Ascending aorta (tissue), 2 donors: ENCODE measurements at regions not wholly inside any gene's neighbourhood (a gene's known extent, or its start where the extent isn't known, plus 50 kb on each side); places are given as distances from the start of the nearest gene placed in this dataset.

Source experiments
- DNase-seq, 2 donors: peaks; one replicate each; pipeline ENCODE4 v3.0.0-alpha.2; 2019; ENCODE audit warnings: low spot score in 2 of 2
- H3K27ac ChIP-seq, 2 donors: fragments of 200-600 bp; sonication (generic); one replicate each; pipeline ENCODE4 v1.5.1; 2016 to 2017; ENCODE audit warnings: mild to moderate bottlenecking in 1 of 2
- H3K27me3 ChIP-seq: fragments of 200-600 bp; sonication (generic); one replicate; pipeline ENCODE4 v1.5.1; 2017
- H3K36me3 ChIP-seq, 2 donors: fragments of 200-600 bp; sonication (generic); one replicate each; pipeline ENCODE4 v1.5.1; 2016
- H3K4me1 ChIP-seq, 2 donors: fragments of 200-600 bp; sonication (generic); one replicate each; pipeline ENCODE4 v1.5.1; 2016 to 2017; ENCODE audit warnings: mild to moderate bottlenecking in 1 of 2
- H3K4me3 ChIP-seq, 2 donors: fragments of 200-600 bp; sonication (generic); one replicate each; pipeline ENCODE4 v1.5.1; 2016 to 2017; ENCODE audit warnings: mild to moderate bottlenecking in 1 of 2
- H3K9me3 ChIP-seq, 2 donors: fragments of 200-600 bp; sonication (generic); one replicate each; pipeline ENCODE4 v1.5.1; 2016
- intact Hi-C: fragments of 100-400 bp; cut with DNase I; formaldehyde crosslinking; loops from one replicate; pipeline ENCODE4 v1.15.1; 2023
- TF ChIP-seq, protein P1 (sequence below), 3 experiments: fragments of 200-600 bp in 2 of 3; fragments of 450-650 bp in 1 of 3; sonication (generic) in 2 of 3; IDR thresholded peaks; one replicate each; pipeline ENCODE4 v1.5.1; 2016 to 2019; ENCODE audit warnings: antibody characterized with exemption in 3 of 3, mild to moderate bottlenecking in 1 of 3, moderate library complexity in 1 of 3

DNA sequence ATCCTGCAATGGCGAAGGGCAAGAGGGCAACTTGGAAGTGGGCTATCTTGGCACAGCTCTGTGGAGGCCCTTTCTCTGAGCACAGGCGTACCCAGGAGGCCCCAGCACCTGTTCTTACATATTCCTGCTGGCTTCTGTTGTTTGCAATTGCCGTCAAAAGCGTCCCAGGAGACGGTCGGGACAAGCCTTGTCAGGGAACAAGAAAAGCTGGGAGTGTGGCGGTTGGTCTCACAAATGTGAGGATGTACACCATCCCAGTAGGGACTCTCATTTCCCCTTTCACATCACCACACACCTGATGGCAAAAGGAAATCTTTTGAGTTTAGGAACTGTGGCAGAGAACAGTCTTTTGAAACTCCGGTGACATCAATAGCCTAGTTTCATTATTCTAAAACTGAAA lies 94.7 kb upstream of the EFEMP1 start:
- Histone ChIP-seq H3K27ac (no peak overlapping the region), H3K9me3 (no peaks in the 10 kb centered on the region), H3K27me3 (no peaks in the 10 kb centered on the region), H3K4me1 (no peaks in the 10 kb centered on the region), H3K36me3 (no peaks in the 10 kb centered on the region), H3K4me3 (no peak overlapping the region)
- intact Hi-C loops = no loop called here
- DNase-seq = no peak
- TF ChIP-seq, protein P1, sequence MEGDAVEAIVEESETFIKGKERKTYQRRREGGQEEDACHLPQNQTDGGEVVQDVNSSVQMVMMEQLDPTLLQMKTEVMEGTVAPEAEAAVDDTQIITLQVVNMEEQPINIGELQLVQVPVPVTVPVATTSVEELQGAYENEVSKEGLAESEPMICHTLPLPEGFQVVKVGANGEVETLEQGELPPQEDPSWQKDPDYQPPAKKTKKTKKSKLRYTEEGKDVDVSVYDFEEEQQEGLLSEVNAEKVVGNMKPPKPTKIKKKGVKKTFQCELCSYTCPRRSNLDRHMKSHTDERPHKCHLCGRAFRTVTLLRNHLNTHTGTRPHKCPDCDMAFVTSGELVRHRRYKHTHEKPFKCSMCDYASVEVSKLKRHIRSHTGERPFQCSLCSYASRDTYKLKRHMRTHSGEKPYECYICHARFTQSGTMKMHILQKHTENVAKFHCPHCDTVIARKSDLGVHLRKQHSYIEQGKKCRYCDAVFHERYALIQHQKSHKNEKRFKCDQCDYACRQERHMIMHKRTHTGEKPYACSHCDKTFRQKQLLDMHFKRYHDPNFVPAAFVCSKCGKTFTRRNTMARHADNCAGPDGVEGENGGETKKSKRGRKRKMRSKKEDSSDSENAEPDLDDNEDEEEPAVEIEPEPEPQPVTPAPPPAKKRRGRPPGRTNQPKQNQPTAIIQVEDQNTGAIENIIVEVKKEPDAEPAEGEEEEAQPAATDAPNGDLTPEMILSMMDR (IDR thresholded peaks at IDR 0.05) = no peak

DNA sequence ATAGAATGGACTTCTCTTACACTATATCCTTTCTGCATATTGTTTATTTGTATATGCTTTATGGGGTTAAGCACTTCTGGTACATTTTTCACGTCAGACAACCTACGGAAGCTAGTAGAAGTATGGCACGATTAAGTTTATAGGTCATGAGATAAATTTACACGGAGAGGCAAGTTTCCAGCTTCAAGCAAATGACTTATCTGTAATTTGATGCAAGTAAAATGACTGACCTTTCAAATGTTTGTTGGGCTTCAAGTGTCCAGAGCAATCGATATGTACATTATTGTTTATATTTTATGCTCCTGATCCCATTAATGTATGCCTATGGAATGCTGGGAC lies 97.5 kb upstream of the EFEMP1 start:
- Histone ChIP-seq H3K9me3 (no peaks in the 10 kb centered on the region), H3K27me3 (no peaks in the 10 kb centered on the region), H3K27ac (no peak overlapping the region), H3K36me3 (no peaks in the 10 kb centered on the region), H3K4me3 (peak overlapping the region in 1 of 2 donors; percentile 7), H3K4me1 (no peaks in the 10 kb centered on the region)
- intact Hi-C loops = no loop called here
- no peak for DNase-seq
- TF ChIP-seq, protein P1 (IDR thresholded peaks at IDR 0.05) = no peak

- Histone ChIP-seq H3K4me3 (no peak overlapping the region), H3K4me1 (no peaks in the 10 kb centered on the region), H3K27me3 (no peaks in the 10 kb centered on the region), H3K27ac (no peak overlapping the region), H3K36me3 (no peaks in the 10 kb centered on the region), H3K9me3 (no peaks in the 10 kb centered on the region)
- intact Hi-C loops = no loop called here
- TF ChIP-seq, protein P1 (IDR thresholded peaks at IDR 0.05) = no peak
- DNase-seq = no peak
Measured at GRCh38 chr2:56021579-56021978, 98.0 kb upstream of the EFEMP1 start.

- no peaks in the 10 kb centered on the region for H3K27me3 ChIP-seq
- intact Hi-C loops = no loop called here
- H3K9me3 ChIP-seq = no peaks in the 10 kb centered on the region
- DNase-seq = no peak
- H3K4me1 ChIP-seq = no peaks in the 10 kb centered on the region
- TF ChIP-seq, protein P1 (IDR thresholded peaks at IDR 0.05) = no peak
- H3K4me3 ChIP-seq = no peak overlapping the region
- no peak overlapping the region for H3K27ac ChIP-seq
- H3K36me3 ChIP-seq = no peaks in the 10 kb centered on the region
Measured at GRCh38 chr2:56025469-56026193, 102.0 kb upstream of the EFEMP1 start.

GRCh38 chr2:56026828-56027227 lies 103.2 kb upstream of the EFEMP1 start:
- no peaks in the 10 kb centered on the region for H3K27me3 ChIP-seq
- H3K36me3 ChIP-seq = no peaks in the 10 kb centered on the region
- no peak overlapping the region for H3K4me3 ChIP-seq
- intact Hi-C loops = no loop called here
- H3K27ac ChIP-seq = no peak overlapping the region
- no peaks in the 10 kb centered on the region for H3K9me3 ChIP-seq
- H3K4me1 ChIP-seq = no peaks in the 10 kb centered on the region
- TF ChIP-seq, protein P1 (IDR thresholded peaks at IDR 0.05) = no peak
- DNase-seq = no peak

GRCh38 chr2:56030062-56030461 lies 106.5 kb upstream of the EFEMP1 start:
- Histone ChIP-seq H3K27me3 (no peaks in the 10 kb centered on the region), H3K4me3 (no peak overlapping the region), H3K36me3 (no peaks in the 10 kb centered on the region), H3K9me3 (no peaks in the 10 kb centered on the region), H3K4me1 (no peaks in the 10 kb centered on the region), H3K27ac (no peak overlapping the region)
- TF ChIP-seq, protein P1 (IDR thresholded peaks at IDR 0.05) = no peak
- no peak for DNase-seq
- intact Hi-C loops = no loop called here
